GM21390 (cell line): ENCODE measurements at regions not wholly inside any gene's neighbourhood (a gene's known extent, or its start where the extent isn't known, plus 50 kb on each side); places are given as distances from the start of the nearest gene placed in this dataset.
A peak's percentile ranks its signal among the peaks of the same experiment; 100 is the strongest.

Source experiments
- ATAC-seq: cut with Tn5 transposase; IDR thresholded peaks from one replicate; pipeline ENCODE4 v1.9.1; 2021; ENCODE audit not compliant: unreplicated experiment

DNA sequence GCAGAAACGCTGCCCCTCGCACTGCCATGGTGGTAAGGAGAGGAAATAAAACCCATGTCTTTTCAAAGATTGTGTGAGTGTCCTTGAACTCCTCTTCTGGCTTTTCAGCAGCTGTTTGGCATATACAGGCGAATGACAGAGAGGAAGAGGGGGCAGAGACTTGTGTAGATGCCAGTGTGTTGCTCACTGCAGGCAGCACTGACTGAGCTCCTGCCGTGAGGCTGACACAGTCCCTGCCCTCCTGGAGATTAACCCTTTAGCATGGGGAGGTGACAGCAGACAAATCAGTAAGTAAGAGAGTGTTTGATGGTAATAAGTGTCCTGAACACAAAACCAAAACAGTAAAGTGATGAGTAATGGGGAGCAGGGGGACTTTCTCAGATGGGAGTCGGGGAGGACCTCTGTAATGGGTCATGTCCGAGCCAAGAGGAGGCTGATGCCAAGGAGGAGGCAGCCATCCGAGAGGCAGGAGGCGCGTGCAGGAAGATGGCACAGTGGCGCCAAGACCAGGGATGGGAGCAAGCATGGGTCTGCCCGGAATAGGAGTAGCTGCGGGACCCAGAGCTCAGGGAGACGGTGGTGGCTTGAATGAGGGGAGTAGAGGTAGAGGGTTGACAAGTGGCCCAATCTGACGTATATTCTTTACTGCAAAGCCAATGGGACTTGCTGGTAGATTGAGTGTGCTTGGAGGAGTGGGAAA lies 182.2 kb downstream of the FOXO1 start:
- no peak for ATAC-seq

DNA sequence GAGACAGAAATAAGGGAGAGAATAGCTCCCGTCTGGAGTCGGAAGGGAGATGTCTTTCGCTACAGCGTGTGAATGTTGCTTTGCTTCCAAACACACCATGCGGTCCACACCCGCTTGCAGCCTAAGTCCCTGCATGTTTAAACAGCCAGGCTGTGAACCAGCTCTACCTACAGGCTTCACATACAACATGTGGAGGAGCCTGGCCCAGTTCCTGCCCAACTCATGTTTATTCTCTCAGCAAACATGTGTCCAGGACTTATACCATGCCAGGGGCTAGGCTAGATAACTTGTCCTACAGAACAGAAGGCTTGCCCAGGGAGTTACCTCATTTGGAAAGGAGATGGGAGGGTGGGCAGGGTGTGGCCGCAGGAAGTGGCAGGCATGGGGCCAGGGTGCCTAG lies 181.5 kb downstream of the FOXO1 start:
- no peak for ATAC-seq

DNA sequence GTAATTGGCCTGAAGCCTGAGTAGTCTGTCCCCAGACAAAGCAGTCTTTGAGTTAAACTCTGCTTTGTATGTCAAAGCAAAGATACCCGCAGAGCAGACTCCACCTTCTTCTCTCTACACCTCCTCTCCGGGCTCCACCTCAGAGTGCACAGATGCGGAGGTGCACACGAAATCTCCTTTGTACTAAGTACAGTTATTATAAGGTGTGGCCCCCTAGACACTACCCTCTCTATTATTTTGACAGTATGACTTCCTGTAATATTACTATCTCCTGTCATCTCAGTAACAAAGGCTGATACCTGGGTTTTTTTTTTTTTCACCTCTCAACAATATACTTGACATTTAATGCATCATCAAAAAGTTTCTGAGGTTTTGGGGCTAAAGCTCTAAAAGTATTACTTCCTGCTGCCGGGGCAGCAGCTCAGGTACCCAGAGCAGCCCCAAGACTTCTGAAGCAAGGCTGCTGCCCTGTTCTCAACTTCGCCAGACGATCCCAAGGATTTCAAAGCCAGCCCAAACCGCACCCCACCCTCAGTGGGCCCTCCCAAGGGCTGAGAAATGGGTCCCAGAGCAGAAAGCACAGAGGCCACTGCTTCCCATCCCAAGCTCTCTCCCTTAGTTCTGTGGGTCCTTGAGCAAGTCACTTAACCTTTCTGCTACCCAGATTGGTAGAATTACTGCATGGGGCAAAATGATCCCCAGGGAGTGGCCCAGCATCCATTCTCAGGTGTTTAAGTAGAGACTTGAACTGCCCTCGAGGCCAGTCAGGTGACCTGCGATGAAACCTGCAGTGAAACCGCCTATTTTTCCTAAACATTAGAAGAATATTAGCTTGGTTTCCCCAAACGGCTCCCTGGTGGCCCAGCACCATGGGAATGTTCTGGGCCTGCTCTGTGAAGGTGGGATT lies 180.6 kb downstream of the FOXO1 start:
- peak; percentile 63 for ATAC-seq

DNA sequence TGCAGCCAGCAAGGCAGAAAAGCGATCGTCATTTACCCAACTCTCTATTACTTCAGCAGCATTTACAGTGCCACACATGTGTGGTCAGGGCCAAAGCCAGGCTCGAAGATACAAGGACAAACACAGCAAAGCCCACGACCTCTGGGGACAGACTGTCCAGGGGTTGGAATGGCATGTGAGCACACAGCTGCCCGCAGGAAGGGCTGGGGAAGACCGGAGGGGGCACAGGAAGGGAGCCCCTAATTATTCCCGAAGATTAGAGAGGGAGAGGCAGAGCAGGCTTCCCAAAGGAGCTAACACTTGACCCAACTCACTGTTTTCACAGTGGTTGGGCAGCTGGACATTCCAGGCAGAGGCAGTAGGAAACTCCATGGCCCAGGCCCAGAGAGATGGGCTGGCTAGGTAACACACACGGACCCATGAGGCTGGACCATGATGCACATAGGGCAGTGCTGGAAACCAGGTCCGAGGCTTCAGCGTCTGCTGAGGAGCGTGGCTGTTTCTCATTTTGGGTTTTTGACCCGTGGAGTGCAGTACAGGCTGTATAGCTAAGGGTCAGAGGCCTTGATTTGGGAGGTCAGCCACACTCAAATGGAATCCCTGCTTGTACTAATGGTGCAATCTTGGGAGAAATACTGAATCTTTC lies 179.8 kb downstream of the FOXO1 start:
- no peak for ATAC-seq

DNA sequence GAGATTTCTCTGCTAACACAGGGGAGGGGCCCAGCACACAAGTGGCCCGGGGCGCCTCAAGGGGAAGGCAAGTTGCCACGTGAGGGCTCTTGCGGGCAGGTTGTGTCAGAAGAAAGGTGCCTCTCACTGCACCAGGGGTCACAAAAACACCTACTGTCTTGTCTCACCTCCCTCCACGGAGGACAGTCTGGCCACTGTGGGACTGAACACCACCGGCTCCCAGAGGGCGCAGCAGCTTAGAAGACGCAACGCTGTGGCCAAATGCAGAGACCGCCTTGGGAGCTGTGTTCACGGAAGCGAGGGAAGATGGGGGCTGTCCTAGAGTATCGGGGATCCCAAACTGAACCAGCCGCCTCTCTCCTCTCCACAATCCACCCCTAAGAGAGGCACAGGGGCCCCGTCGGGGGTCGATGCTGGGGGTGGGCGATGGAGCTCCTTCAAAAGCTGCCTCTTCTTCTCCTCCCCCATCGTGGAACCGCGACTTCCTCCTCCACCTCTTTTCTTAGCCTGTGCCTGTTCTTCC lies 177.5 kb downstream of the FOXO1 start:
- no peak for ATAC-seq

DNA sequence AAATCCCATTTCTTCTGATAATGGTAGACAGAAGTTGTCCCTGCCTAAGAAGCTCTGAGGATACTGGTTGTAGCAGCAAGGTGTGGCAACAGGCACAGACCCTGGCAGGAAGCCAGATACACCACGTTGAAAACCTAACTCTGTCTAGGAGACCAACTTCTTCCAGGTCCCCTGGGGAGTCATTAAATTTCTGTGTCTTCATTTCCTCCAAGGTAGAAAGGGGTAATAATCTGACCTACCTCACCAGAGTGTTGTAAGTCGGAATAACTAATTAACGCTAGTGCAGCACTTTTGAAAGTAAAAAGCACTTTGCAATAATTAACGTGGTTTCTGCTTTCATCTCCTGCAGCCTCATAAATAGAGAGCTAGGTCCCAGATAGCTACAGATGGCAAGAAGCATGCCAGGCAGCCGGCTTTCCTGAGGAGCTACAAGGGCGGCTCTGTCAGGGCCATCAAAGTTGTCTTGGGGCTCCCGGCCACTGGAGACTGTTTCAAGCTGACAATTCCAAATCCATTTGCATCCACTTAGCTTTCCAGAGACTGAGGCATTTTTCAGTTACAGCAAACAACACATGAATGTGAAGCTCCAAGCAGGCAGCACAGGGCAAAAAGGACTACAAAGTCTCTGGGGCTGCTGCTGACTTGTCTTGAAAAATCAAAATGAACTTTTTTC lies 176.2 kb downstream of the FOXO1 start:
- ATAC-seq = no peak

DNA sequence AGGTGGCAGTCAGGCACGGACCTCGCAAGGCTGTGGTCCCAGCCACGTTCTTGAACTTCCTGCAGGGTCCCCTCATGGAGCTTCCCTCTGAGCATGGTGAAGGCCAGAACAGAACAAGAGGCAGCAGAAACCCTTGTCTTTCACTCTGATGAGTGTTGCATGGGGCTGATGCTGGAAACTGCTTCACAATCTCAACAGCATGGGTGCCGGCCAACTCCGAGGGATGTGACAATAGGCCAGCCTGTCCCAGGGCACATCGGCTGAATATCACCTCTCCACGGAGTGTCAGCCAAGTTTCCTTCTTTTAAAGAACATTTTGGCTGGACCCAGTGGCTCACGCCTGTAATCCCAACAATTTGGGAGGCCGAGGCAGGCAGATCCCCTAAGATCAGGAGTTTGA lies 173.9 kb downstream of the FOXO1 start:
- ATAC-seq = no peak

DNA sequence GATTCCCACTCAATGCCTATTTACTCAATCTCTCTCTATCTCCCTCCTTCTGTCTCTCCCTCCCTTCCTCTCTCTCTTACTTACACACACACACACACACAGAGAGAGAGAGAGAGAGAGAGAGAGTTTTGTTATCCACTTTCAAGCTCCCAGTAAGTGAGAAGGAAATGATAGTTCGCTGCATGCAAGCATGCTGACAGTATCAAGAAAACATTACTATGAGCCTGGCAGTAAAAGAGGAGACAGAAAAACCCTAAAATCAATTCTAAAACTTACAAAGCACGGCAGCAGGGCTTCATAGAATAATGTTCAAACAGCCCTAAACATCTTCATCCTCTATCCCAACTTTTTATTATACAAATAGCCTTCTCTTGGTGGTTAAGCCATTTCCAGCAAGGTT lies 171.9 kb downstream of the FOXO1 start:
- no peak for ATAC-seq

DNA sequence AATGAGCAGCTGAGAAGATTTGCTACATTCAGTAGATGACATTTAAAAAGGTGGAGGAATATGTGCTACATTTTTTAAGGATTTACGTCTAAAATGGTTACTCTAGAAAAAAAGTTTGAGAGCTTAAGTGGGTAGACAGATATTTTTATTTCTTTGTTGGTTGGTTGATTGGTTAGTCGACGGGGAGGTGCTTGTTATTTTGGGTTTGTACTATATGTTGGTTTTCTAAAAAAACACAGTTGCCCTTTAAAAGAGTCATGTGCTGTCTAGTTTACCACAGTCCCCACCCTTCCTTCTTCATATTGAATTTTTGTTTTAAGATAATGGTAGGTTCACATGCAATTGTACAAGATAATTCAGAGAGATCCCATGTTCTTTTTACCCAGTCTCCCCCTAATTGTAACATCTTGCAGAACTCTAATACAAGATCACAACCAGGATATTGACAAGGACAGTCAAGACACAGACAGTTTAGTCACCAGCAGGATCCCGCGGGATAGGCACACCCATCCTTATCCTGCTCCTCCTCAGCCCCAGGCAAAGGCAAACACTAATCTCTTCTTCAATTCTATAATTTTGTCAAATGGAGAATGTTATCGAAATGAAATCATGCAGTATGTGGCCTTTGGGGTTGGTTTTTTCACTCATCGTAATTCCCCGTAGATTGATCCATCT lies 171.4 kb downstream of the FOXO1 start:
- ATAC-seq = no peak

DNA sequence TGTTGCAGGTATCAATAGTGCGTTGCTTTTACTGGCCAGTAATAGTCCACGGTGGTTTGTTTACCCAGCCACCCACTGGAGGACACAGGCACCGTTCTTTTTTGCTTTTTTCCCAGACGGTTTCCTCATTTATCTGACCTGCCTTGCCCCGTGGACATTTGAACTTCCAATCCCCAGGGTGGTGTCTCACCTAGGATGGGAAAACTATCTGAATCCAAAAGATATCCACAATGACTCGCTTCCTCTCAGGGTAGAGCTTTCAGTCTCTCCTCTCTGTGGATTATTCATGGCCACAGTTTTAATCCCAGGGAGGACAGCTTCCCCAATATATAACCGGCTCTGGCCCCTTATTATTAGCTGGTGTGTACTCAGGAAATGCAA lies 170.8 kb downstream of the FOXO1 start:
- no peak for ATAC-seq

DNA sequence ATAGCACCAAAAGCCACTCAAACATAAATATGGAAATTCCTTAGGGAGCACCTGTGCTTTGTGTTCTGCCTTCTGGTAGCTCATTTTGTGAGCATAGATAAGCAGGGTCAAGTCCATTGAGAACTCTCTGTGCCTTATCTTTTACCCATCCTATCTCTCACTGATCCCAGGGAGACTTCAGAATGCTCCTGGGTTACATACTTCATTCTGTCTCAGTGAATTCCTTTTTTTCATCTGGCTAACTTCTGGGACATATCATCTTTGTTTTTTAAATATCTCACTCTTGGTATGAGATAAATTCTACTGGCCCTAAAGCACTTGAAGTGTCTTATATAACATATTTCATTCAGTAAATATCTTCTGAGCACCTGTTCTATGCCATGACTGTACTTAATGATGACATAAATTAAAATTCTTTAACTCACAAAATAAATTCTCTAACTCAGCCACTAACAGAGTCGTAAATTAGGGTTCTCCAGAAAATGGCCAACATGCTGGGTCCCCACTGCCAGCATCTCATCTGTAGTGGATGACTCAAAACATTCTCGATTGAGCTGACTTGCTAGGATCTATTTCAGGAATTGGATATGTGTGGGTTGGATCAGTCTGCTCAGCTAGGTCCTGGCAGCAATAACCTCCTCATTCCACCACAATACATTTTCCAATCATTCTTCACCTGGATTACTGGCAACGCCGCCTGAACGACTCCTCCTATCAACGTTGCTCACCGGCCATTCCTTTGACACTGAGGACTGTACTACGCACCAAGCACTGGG lies 170.2 kb downstream of the FOXO1 start:
- no peak for ATAC-seq

DNA sequence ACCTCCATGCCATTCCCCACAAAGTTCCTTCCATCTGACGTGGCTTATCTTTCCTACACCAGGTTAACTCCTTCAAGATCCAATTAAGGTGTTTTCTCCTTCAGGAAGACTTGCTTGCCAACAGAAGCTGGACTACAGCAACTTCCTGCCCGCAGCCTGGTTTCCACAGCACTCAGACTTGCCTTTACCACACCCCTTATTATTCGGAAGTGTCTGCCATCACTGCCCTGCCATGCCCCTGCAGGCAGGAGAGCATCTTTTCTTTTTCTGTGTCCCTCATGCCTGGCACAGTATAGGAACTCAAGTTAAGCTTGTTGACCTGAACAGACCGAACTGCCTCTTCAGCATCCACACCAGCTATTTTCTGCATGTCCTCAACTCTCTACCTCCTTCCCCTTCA lies 168.0 kb downstream of the FOXO1 start:
- no peak for ATAC-seq

DNA sequence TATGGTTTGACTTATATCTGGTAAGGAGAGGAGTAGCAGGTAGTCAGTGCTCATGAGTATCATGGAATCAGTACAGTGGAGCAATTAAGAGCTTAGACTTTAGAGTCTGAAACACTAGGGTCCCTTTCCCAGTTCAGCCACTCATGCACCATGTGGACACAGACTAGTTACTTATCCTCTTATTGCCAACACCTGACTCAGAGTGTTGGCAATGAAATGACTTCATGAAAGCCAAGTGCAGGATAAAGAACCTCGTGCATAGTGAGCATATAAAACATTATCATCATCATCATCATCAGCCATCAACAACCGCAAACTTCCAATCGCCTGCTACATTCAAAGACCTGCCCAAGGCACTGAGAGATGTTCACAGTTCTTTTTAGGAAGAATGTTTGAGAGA lies 164.2 kb downstream of the FOXO1 start:
- ATAC-seq = no peak

DNA sequence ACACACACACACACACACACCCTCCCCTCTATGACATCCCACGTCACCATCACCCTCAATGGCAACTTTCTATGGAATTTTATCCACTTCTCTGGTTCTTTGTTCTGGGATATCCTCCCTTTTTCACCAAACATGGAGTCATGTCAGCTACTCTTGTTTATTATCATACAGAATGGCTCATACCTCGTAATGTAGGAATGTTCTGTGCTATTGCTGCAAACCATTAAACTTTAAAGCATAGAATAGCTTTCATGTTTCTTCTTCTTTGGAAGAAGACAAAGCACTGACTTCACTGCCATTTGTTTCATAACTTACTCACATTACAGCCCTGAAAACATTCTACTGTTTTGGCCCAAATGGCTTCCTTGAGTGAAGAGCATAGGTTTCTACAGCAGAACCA lies 163.4 kb downstream of the FOXO1 start:
- ATAC-seq = no peak

DNA sequence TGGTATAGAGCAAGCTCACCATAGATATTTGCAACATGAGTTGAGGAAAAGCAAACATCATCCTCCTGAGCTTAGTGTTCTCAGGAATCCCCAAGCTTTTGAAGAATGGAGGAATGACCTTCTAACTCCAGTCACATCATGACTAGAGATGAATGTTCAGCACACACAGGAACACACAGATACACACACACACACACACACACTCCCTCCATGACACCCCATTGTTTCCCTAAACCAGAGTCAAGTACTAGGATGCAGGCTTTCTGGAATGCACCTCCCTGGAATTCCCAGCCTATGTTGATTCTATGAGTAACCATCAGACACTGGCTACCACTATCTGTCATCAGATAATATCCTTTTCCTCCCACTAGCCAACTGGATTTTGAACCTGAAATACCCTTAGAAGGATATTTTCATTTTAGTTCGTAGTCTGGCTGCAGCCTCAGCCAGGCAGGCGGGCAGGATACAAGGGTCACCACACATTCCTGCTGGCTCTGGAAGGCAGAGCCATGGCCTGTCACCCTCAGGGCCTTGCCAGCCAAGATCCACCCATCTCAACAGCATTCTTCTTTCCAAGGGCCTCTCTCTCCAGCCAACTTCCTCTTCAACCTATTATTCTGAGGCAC lies 162.4 kb downstream of the FOXO1 start:
- ATAC-seq = no peak

DNA sequence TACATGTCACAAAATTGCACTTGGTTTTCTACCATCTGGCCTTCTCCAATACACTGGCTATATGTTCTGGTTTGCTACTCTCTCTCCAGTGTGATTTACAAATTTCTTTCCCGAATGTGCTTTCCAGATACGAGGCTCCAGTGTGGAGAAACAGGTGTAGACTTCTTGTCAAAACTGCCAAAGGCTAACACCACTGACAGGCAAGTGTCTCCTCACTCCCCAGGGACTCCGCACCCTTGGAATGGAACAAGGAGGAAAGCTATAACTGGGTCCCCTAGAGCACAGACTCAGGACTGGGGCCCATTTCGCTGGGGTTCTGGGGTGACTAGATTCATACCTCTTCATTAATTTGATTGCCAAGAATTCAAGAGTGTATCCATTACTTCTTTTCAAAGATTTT lies 161.8 kb downstream of the FOXO1 start:
- ATAC-seq = no peak

DNA sequence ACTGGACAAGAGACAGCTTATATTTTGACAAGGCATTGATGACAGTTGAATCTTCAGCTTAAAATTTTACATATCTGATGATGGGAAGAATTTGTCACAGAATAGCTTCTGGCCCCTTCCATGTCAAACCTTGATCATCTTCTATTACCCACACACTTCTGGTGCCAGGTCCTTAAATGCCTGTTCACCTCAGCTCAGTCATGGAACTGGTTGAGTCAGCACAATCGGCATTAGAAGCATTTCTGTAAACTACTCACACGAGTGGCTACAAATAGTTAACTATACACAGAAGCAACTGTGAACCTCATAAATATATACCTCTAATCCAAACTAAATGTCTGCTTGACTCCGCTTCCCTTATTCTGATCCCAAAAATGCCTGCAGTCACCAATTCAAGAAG lies 161.2 kb downstream of the FOXO1 start:
- ATAC-seq = no peak
